Body of pancreas (tissue), 4 donors: ENCODE measurements at regions not wholly inside any gene's neighbourhood (a gene's known extent, or its start where the extent isn't known, plus 50 kb on each side); places are given as distances from the start of the nearest gene placed in this dataset.

Source experiments
- POLR2A ChIP-seq, 3 donors: fragments of 450-650 bp; IDR thresholded peaks; one replicate each; pipeline ENCODE4 v1.6.1; 2016; ENCODE audit warnings: antibody characterized with exemption in 3 of 3, mild to moderate bottlenecking in 2 of 3
- TF ChIP-seq, protein P1 (sequence below), 7 experiments: fragments of 450-650 bp in 4 of 7; fragments of 200-600 bp in 3 of 7; sonication (generic) in 3 of 7; IDR thresholded peaks; one replicate each; pipeline ENCODE4 v1.5.1; 2016 to 2019; ENCODE audit warnings: antibody characterized with exemption in 7 of 7

GRCh38 chr5:153211076-153211475 is 279.4 kb upstream of the GRIA1 start:
- TF ChIP-seq POLR2A (IDR thresholded peaks at IDR 0.05): no peak
- TF ChIP-seq, protein P1, sequence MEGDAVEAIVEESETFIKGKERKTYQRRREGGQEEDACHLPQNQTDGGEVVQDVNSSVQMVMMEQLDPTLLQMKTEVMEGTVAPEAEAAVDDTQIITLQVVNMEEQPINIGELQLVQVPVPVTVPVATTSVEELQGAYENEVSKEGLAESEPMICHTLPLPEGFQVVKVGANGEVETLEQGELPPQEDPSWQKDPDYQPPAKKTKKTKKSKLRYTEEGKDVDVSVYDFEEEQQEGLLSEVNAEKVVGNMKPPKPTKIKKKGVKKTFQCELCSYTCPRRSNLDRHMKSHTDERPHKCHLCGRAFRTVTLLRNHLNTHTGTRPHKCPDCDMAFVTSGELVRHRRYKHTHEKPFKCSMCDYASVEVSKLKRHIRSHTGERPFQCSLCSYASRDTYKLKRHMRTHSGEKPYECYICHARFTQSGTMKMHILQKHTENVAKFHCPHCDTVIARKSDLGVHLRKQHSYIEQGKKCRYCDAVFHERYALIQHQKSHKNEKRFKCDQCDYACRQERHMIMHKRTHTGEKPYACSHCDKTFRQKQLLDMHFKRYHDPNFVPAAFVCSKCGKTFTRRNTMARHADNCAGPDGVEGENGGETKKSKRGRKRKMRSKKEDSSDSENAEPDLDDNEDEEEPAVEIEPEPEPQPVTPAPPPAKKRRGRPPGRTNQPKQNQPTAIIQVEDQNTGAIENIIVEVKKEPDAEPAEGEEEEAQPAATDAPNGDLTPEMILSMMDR (IDR thresholded peaks at IDR 0.05): no peak
